HEK293T (cell line): ENCODE measurements at regions not wholly inside any gene's neighbourhood (a gene's known extent, or its start where the extent isn't known, plus 50 kb on each side); places are given as distances from the start of the nearest gene placed in this dataset.

ENCODE experiments used
- BHLHE40 ChIP-seq: fragments of 450-650 bp; IDR thresholded peaks from 2 replicates; pipeline ENCODE4 v1.6.1; 2016; ENCODE audit warnings: mild to moderate bottlenecking, moderate library complexity, borderline replicate concordance
- CTBP1 ChIP-seq: fragments of 450-650 bp; IDR thresholded peaks from 2 replicates; pipeline ENCODE4 v1.6.1; 2016; ENCODE audit warnings: borderline replicate concordance
- ELF4 ChIP-seq: fragments of 450-650 bp; IDR thresholded peaks from 2 replicates; pipeline ENCODE4 v1.6.1; 2017; ENCODE audit warnings: antibody characterized with exemption
- FOXA1 ChIP-seq: fragments of 450-650 bp; IDR thresholded peaks from 2 replicates; pipeline ENCODE4 v1.6.1; 2016; ENCODE audit warnings: mild to moderate bottlenecking
- FOXK2 ChIP-seq: fragments of 450-650 bp; IDR thresholded peaks from 2 replicates; pipeline ENCODE4 v1.6.1; 2016; ENCODE audit warnings: mild to moderate bottlenecking
- FOXM1 ChIP-seq: fragments of 450-650 bp; IDR thresholded peaks from 2 replicates; pipeline ENCODE4 v1.6.1; 2017; ENCODE audit warnings: mild to moderate bottlenecking, borderline replicate concordance
- HDGF ChIP-seq: fragments of 450-650 bp; IDR thresholded peaks from 2 replicates; pipeline ENCODE4 v1.6.1; 2017; ENCODE audit warnings: antibody characterized with exemption, borderline replicate concordance
- L3MBTL2 ChIP-seq: fragments of 450-650 bp; conservative IDR thresholded peaks from 2 replicates; pipeline ENCODE4 v1.6.1; 2016; ENCODE audit warnings: mild to moderate bottlenecking
- SP1 ChIP-seq: fragments of 450-650 bp; IDR thresholded peaks from 2 replicates; pipeline ENCODE4 v1.6.1; 2017
- TARDBP ChIP-seq: fragments of 450-650 bp; IDR thresholded peaks from 2 replicates; pipeline ENCODE4 v1.6.1; 2016

GRCh38 chr1:194908643-194909042, 1699.6 kb downstream of the KCNT2 start:
- TF ChIP-seq FOXA1 (no peak), FOXM1 (no peak), BHLHE40 (no peak), TARDBP (no peak), HDGF (no peak), ELF4 (no peak), SP1 (no peak), FOXK2 (no peak), L3MBTL2 (no peak), CTBP1 (no peak)
